ENCODE measurements at regions not wholly inside any gene's neighbourhood (a gene's known extent, or its start where the extent isn't known, plus 50 kb on each side); places are given as distances from the start of the nearest gene placed in this dataset.
"Not testable (repeated sequence)": the region's sequence is repeated elsewhere in the genome, so short reads cannot be mapped to it uniquely, and the experiment has no call there.

DNA sequence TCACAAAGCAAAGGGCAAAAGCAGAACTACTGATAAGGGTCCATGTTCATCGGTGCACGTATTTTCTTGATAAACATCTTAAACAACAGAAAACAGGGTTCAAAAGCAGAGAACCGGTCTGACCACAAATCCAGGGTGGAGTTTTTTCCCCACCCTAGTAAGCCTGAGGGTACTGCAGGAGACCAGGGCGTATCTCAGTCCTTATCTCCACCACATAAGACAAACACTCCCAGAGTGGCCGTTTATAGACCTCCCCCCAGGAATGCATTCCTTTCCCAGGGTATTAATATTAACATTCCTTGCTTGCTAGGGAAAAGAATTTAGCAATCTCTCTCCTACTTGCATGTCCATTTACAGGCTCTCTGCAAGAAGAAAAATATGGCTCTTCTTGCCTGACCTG, 567.9 kb upstream of the HS3ST1 start:
- not testable (repeated sequence) for H3K27ac ChIP-seq (ENCODE audit: low read depth, low read length); H3K9ac ChIP-seq (ENCODE audit: low read depth in 1 of 3, low read length in 3 of 3); H3K36me3 ChIP-seq (ENCODE audit: control insufficient read depth in 3 of 3, insufficient read depth in 3 of 3, low read length in 3 of 3); H3K4me3 ChIP-seq (ENCODE audit: low read length in 3 of 3); H3K4me1 ChIP-seq (ENCODE audit: control insufficient read depth in 3 of 3, insufficient read depth in 3 of 3, low read length in 3 of 3); H3K27me3 ChIP-seq (ENCODE audit: control insufficient read depth in 3 of 3, insufficient read depth in 3 of 3, low read length in 3 of 3); H3K9me3 ChIP-seq (ENCODE audit: control insufficient read depth in 3 of 3, low read length in 3 of 3)

DNA sequence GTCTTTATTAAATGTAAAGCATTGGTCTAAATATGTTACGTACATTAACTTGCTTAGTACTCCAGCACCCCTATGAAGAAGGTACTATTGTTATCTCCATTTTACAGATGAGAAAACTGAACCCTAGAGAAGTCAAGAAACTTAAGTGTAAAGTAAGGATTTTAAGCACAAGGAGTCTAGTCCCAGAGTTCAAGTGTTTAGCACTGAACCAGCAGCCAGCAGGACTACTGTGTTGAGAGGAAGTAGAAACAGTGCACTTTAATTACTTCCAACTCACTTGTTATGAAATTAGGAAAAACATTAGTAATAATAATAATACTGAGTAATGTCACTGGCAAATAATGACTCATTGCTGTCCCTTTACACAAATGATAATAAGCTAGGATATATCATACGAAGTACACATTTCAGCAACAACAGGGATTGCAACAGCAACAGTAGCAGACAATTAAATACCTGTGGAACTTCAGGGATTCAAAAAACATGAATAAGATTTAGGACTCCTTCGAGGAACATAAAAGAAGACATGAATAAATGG, 548.1 kb upstream of the HS3ST1 start:
- Histone ChIP-seq H3K9ac (ENCODE audit: low read depth in 1 of 3, low read length in 3 of 3) (no peak overlapping the region), H3K36me3 (ENCODE audit: control insufficient read depth in 3 of 3, insufficient read depth in 3 of 3, low read length in 3 of 3) (no peaks in the 10 kb centered on the region), H3K4me1 (ENCODE audit: control insufficient read depth in 3 of 3, insufficient read depth in 3 of 3, low read length in 3 of 3) (no peaks in the 10 kb centered on the region), H3K9me3 (ENCODE audit: control insufficient read depth in 3 of 3, low read length in 3 of 3) (no peaks in the 10 kb centered on the region), H3K4me3 (ENCODE audit: low read length in 3 of 3) (no peak overlapping the region), H3K27ac (ENCODE audit: low read depth, low read length) (no peak overlapping the region), H3K27me3 (ENCODE audit: control insufficient read depth in 3 of 3, insufficient read depth in 3 of 3, low read length in 3 of 3) (no peaks in the 10 kb centered on the region)

DNA sequence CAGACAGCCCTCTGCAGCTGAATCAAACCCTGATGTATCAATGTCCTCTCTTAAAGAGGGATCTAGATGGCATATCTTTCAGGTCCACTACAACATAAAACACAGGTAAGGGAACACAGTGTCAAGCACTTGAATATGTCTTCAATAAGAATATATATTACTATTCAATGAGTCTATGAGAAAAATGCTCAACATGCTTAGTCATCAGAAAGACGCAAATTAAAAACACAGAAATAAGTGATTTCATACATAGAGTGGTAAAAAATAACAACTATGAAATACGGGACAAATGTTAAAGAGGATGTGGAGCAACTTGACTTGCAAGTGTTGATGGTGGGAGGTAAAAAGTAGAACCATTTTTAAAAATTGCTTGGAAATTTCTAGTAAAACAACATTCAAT, 544.6 kb upstream of the HS3ST1 start:
- no peak overlapping the region for H3K27ac ChIP-seq (ENCODE audit: low read depth, low read length)

DNA sequence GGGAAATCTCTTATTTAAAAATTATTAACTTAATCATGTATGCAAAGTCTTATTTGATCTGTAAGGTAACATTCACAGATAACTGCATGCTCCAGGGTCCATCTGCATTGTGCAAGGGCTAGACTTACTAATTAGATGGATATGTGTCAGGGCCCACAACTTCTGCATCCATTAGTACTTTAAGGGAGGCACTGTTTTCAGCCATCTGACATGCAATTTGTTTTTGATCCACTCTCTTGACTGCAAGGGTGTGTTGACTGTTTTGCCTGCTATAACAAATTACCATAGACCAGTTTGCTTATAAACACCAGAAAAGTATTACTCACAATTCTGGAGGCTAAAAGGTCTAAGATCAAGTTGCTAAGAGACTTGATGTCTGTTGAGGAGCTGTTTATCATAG, 542.1 kb upstream of the HS3ST1 start:
- Histone ChIP-seq H3K36me3 (ENCODE audit: control insufficient read depth in 3 of 3, insufficient read depth in 3 of 3, low read length in 3 of 3) (no peaks in the 10 kb centered on the region), H3K27me3 (ENCODE audit: control insufficient read depth in 3 of 3, insufficient read depth in 3 of 3, low read length in 3 of 3) (no peaks in the 10 kb centered on the region), H3K9me3 (ENCODE audit: control insufficient read depth in 3 of 3, low read length in 3 of 3) (peaks cover 0 to 2% (median 0%) of the 10 kb centered on the region in 3 donors), H3K4me1 (ENCODE audit: control insufficient read depth in 3 of 3, insufficient read depth in 3 of 3, low read length in 3 of 3) (no peaks in the 10 kb centered on the region), H3K9ac (ENCODE audit: low read depth in 1 of 3, low read length in 3 of 3) (no peak overlapping the region), H3K27ac (ENCODE audit: low read depth, low read length) (no peak overlapping the region), H3K4me3 (ENCODE audit: low read length in 3 of 3) (no peak overlapping the region)

More for the DNA sequence above, 544.6 kb upstream of the HS3ST1 start:
- Histone ChIP-seq H3K9ac (ENCODE audit: low read depth in 1 of 3, low read length in 3 of 3) (no peak overlapping the region), H3K4me1 (ENCODE audit: control insufficient read depth in 3 of 3, insufficient read depth in 3 of 3, low read length in 3 of 3) (no peaks in the 10 kb centered on the region), H3K4me3 (ENCODE audit: low read length in 3 of 3) (no peak overlapping the region), H3K36me3 (ENCODE audit: control insufficient read depth in 3 of 3, insufficient read depth in 3 of 3, low read length in 3 of 3) (no peaks in the 10 kb centered on the region), H3K9me3 (ENCODE audit: control insufficient read depth in 3 of 3, low read length in 3 of 3) (peaks cover 0 to 1% (median 0%) of the 10 kb centered on the region in 3 donors), H3K27me3 (ENCODE audit: control insufficient read depth in 3 of 3, insufficient read depth in 3 of 3, low read length in 3 of 3) (no peaks in the 10 kb centered on the region)

DNA sequence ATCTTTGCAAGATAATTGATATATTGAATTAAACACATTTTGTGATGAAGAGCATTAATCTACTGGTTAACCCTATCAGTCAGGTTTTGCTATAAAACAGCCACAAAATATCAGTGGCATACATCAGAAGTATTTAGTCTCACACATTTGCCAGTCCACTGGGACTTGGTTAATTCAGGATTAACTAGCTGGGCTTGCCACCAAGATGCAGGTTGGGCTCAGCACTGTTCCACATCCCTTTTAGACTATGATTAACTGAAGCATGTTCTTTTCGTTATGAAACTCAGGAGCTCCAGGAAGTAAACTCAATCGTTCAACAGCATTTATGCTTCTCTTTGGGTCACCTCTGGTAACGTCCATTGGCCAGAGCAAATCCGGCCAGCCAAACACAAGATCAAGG, 538.1 kb upstream of the HS3ST1 start:
- Histone ChIP-seq H3K36me3 (ENCODE audit: control insufficient read depth in 3 of 3, insufficient read depth in 3 of 3, low read length in 3 of 3) (no peaks in the 10 kb centered on the region), H3K27ac (ENCODE audit: low read depth, low read length) (no peak overlapping the region), H3K9me3 (ENCODE audit: control insufficient read depth in 3 of 3, low read length in 3 of 3) (peaks cover 0 to 2% (median 0%) of the 10 kb centered on the region in 3 donors), H3K4me3 (ENCODE audit: low read length in 3 of 3) (no peak overlapping the region), H3K4me1 (ENCODE audit: control insufficient read depth in 3 of 3, insufficient read depth in 3 of 3, low read length in 3 of 3) (no peaks in the 10 kb centered on the region), H3K27me3 (ENCODE audit: control insufficient read depth in 3 of 3, insufficient read depth in 3 of 3, low read length in 3 of 3) (no peaks in the 10 kb centered on the region), H3K9ac (ENCODE audit: low read depth in 1 of 3, low read length in 3 of 3) (no peak overlapping the region)

DNA sequence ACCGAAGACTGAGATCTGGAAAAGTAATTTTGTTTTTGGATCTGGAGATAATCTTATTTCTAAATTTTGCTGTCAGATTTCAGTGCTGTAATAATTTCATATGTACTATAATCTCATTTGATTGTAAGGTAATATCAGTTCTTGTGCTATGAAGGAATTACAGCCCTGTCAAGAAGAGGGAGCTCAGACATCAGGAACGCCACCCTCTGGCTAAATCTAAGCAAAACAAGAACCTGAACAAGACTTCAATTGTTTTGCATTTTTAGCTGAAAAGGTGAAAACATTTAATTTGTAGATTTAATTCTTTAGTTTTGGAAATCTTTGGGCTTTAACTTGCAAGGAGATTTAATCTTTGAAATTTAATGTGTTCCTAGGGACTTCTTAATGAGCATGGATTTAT, 525.4 kb upstream of the HS3ST1 start:
- no peak overlapping the region for H3K27ac ChIP-seq (ENCODE audit: low read depth, low read length)
- no peaks in the 10 kb centered on the region for H3K4me1 ChIP-seq (ENCODE audit: control insufficient read depth in 3 of 3, insufficient read depth in 3 of 3, low read length in 3 of 3)
- no peak overlapping the region for H3K4me3 ChIP-seq (ENCODE audit: low read length in 3 of 3)
- H3K27me3 ChIP-seq (ENCODE audit: control insufficient read depth in 3 of 3, insufficient read depth in 3 of 3, low read length in 3 of 3) = no peaks in the 10 kb centered on the region
- H3K9ac ChIP-seq (ENCODE audit: low read depth in 1 of 3, low read length in 3 of 3) = no peak overlapping the region
- no peaks in the 10 kb centered on the region for H3K9me3 ChIP-seq (ENCODE audit: control insufficient read depth in 3 of 3, low read length in 3 of 3)
- H3K36me3 ChIP-seq (ENCODE audit: control insufficient read depth in 3 of 3, insufficient read depth in 3 of 3, low read length in 3 of 3) = no peaks in the 10 kb centered on the region

DNA sequence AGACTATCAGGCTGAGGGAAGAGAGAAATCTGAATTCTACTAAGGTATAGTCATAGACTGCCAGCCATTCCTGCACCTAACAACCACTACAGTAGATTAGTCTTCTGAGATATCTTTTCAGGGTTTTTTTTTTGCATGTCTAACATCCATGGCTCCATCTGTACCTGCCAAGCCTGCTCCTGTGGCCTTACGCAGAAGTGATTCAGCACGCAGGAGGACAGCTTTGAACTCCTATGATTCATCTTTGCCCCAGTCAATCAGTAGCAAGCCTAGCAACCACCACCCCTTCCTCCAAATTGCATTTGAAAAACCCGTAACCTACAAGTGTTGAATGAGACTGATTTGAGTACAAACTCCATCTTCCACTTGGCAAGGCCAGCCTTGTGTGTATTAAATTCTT, 520.7 kb upstream of the HS3ST1 start:
- no peaks in the 10 kb centered on the region for H3K36me3 ChIP-seq (ENCODE audit: control insufficient read depth in 3 of 3, insufficient read depth in 3 of 3, low read length in 3 of 3)
- H3K27ac ChIP-seq (ENCODE audit: low read depth, low read length) = no peak overlapping the region
- H3K27me3 ChIP-seq (ENCODE audit: control insufficient read depth in 3 of 3, insufficient read depth in 3 of 3, low read length in 3 of 3) = no peaks in the 10 kb centered on the region
- no peak overlapping the region for H3K4me3 ChIP-seq (ENCODE audit: low read length in 3 of 3)
- H3K4me1 ChIP-seq (ENCODE audit: control insufficient read depth in 3 of 3, insufficient read depth in 3 of 3, low read length in 3 of 3) = no peaks in the 10 kb centered on the region
- H3K9ac ChIP-seq (ENCODE audit: low read depth in 1 of 3, low read length in 3 of 3) = no peak overlapping the region
- H3K9me3 ChIP-seq (ENCODE audit: control insufficient read depth in 3 of 3, low read length in 3 of 3) = no peaks in the 10 kb centered on the region

DNA sequence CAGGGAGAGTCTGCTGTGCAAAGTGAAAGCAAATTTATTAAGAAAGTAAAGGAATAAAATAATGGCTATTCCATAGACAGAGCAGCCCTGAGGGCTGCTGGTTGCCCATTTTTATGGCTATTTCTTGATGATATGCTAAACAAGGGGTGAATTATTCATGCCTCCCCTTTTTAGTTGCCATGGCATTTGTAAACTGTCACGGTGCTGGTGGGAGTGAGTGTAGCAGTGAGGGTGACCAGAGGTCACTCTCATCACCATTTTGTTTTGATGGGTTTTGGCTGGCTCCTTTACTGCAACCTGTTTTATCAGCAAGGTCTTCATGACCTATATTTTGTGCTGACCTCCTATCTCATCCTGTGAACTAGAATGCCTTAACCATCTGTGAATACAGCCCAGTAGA, 518.9 kb upstream of the HS3ST1 start:
- not testable (repeated sequence) for H3K36me3 ChIP-seq (ENCODE audit: control insufficient read depth in 3 of 3, insufficient read depth in 3 of 3, low read length in 3 of 3); H3K9me3 ChIP-seq (ENCODE audit: control insufficient read depth in 3 of 3, low read length in 3 of 3); H3K4me1 ChIP-seq (ENCODE audit: control insufficient read depth in 3 of 3, insufficient read depth in 3 of 3, low read length in 3 of 3); H3K9ac ChIP-seq (ENCODE audit: low read depth in 1 of 3, low read length in 3 of 3); H3K27ac ChIP-seq (ENCODE audit: low read depth, low read length); H3K4me3 ChIP-seq (ENCODE audit: low read length in 3 of 3); H3K27me3 ChIP-seq (ENCODE audit: control insufficient read depth in 3 of 3, insufficient read depth in 3 of 3, low read length in 3 of 3)

DNA sequence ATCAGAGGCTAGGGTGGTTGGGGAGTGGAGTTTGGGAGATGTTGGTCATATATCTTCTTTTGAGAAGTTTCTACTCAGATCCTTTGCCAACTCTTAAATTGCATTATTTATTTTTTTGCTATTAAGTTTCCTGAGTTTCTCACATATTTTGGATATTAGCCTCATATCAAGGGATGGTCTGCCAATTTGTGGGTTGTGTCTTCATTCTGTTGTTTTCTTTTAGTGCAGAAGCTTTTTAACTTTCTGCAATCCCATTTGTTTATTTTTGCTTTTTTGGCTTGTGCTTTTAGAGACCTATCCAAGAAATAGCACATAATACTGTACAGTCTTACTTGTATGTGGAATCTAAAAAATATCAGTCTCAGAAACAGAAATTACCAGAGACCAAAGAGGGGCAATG, 509.2 kb upstream of the HS3ST1 start:
- no peaks in the 10 kb centered on the region for H3K36me3 ChIP-seq (ENCODE audit: control insufficient read depth in 3 of 3, insufficient read depth in 3 of 3, low read length in 3 of 3)
- H3K4me1 ChIP-seq (ENCODE audit: control insufficient read depth in 3 of 3, insufficient read depth in 3 of 3, low read length in 3 of 3) = no peaks in the 10 kb centered on the region
- H3K4me3 ChIP-seq (ENCODE audit: low read length in 3 of 3) = no peak overlapping the region
- no peaks in the 10 kb centered on the region for H3K27me3 ChIP-seq (ENCODE audit: control insufficient read depth in 3 of 3, insufficient read depth in 3 of 3, low read length in 3 of 3)
- H3K9ac ChIP-seq (ENCODE audit: low read depth in 1 of 3, low read length in 3 of 3) = no peak overlapping the region
- H3K9me3 ChIP-seq (ENCODE audit: control insufficient read depth in 3 of 3, low read length in 3 of 3) = no peaks in the 10 kb centered on the region
- H3K27ac ChIP-seq (ENCODE audit: low read depth, low read length) = no peak overlapping the region

DNA sequence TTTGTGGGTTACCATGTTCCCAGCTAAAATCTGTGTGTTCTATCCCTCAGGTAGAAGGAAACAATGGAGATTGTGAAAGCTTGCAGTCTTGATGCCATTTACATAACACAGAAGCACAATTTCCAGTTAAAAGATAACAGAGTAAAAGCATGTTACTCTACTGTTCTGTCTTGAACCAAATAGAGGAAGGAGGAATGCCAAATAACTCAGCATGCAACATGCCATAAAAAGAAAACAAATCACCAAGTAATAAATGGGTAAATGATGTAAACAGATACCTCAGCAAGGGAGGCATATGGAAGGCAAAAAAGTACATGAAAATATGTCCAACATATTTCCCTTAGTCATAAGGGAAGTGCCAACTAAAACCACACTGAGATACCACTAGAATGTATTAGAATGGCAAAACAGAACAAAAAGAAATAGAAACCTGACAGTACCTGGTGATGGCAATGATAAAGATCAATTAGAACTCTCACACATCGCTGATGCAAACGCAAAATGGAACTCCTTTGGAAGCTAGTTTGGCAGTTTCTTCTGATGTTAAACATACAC, 502.6 kb upstream of the HS3ST1 start:
- no peak overlapping the region for H3K9ac ChIP-seq (ENCODE audit: low read depth in 1 of 3, low read length in 3 of 3)
- no peaks in the 10 kb centered on the region for H3K27me3 ChIP-seq (ENCODE audit: control insufficient read depth in 3 of 3, insufficient read depth in 3 of 3, low read length in 3 of 3)
- no peak overlapping the region for H3K27ac ChIP-seq (ENCODE audit: low read depth, low read length)
- H3K4me1 ChIP-seq (ENCODE audit: control insufficient read depth in 3 of 3, insufficient read depth in 3 of 3, low read length in 3 of 3) = no peaks in the 10 kb centered on the region
- H3K4me3 ChIP-seq (ENCODE audit: low read length in 3 of 3) = no peak overlapping the region
- no peaks in the 10 kb centered on the region for H3K9me3 ChIP-seq (ENCODE audit: control insufficient read depth in 3 of 3, low read length in 3 of 3)
- H3K36me3 ChIP-seq (ENCODE audit: control insufficient read depth in 3 of 3, insufficient read depth in 3 of 3, low read length in 3 of 3) = no peaks in the 10 kb centered on the region

DNA sequence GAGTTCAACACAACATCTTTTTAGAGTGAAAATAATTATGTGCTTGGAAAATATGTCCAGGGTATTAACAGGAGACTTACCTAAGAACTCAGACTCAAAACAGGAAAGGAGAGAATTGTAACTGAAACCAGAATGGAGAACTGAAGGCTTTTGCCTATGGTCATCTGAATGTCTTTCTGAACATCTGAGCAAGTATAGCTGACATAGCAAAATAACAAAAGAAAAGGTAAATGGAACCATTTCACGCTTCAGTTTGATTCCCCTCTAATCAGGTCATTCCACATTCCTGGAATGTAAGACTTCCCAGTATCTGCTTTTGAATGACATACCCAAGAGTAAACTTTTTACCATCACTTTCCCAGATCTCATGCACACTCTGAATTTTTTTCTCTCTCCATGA, 500.4 kb upstream of the HS3ST1 start:
- H3K4me1 ChIP-seq (ENCODE audit: control insufficient read depth in 3 of 3, insufficient read depth in 3 of 3, low read length in 3 of 3) = no peaks in the 10 kb centered on the region
- no peaks in the 10 kb centered on the region for H3K9me3 ChIP-seq (ENCODE audit: control insufficient read depth in 3 of 3, low read length in 3 of 3)
- H3K9ac ChIP-seq (ENCODE audit: low read depth in 1 of 3, low read length in 3 of 3) = no peak overlapping the region
- H3K27ac ChIP-seq (ENCODE audit: low read depth, low read length) = no peak overlapping the region
- no peaks in the 10 kb centered on the region for H3K27me3 ChIP-seq (ENCODE audit: control insufficient read depth in 3 of 3, insufficient read depth in 3 of 3, low read length in 3 of 3)
- no peaks in the 10 kb centered on the region for H3K36me3 ChIP-seq (ENCODE audit: control insufficient read depth in 3 of 3, insufficient read depth in 3 of 3, low read length in 3 of 3)
- H3K4me3 ChIP-seq (ENCODE audit: low read length in 3 of 3) = no peak overlapping the region

All from skeletal muscle tissue (tissue), 3 donors.